SK-N-SH treated with all-trans-retinoic acid at 6 μM for 48 hours (cell line): ENCODE measurements at regions not wholly inside any gene's neighbourhood (a gene's known extent, or its start where the extent isn't known, plus 50 kb on each side); places are given as distances from the start of the nearest gene placed in this dataset.

ENCODE experiments used
- ATAC-seq: fragments of 200-7000 bp; cut with Tn5 transposase; 3 replicates; pipeline ENCODE4 v1.9.1; 2020; ENCODE audit warnings: mild to moderate bottlenecking, moderate library complexity
- ARNTL ChIP-seq: fragments of 450-650 bp; formaldehyde crosslinking; IDR thresholded peaks from 2 replicates; pipeline ENCODE4 v1.5.0; 2020; ENCODE audit warnings: low read depth, mild to moderate bottlenecking, moderate library complexity, borderline replicate concordance
- BACH2 ChIP-seq: fragments of 250-450 bp; sonication (Bioruptor Pico); IDR thresholded peaks from 2 replicates; pipeline ENCODE4 v1.9.0; 2021; ENCODE audit warnings: mild to moderate bottlenecking, borderline replicate concordance
- CREB5 ChIP-seq: fragments of 250-450 bp; sonication (Bioruptor Pico); IDR thresholded peaks from 2 replicates; pipeline ENCODE4 v1.5.1; 2020; ENCODE audit warnings: low read depth, mild to moderate bottlenecking, moderate library complexity
- CSDC2 ChIP-seq: fragments of 250-450 bp; sonication (Bioruptor Pico); IDR thresholded peaks from 2 replicates; pipeline ENCODE4 v1.5.0; 2020; ENCODE audit warnings: mild to moderate bottlenecking, moderate library complexity
- CSRNP3 ChIP-seq: fragments of 250-450 bp; sonication (Bioruptor Pico); IDR thresholded peaks from 2 replicates; pipeline ENCODE4 v1.5.1; 2021; ENCODE audit warnings: mild to moderate bottlenecking, moderate library complexity
- ESRRG ChIP-seq: fragments of 250-450 bp; sonication (Bioruptor Pico); IDR thresholded peaks from 2 replicates; pipeline ENCODE4 v1.6.1; 2021; ENCODE audit warnings: mild to moderate bottlenecking
- ISL1 ChIP-seq: fragments of 250-450 bp; sonication (Bioruptor Pico); IDR thresholded peaks from 2 replicates; pipeline ENCODE4 v2.1.2; 2022; ENCODE audit warnings: mild to moderate bottlenecking, moderate library complexity
- OSR1 ChIP-seq: fragments of 250-450 bp; sonication (Bioruptor Pico); IDR thresholded peaks from 2 replicates; pipeline ENCODE4 v1.8.0; 2022; ENCODE audit warnings: moderate library complexity, mild to moderate bottlenecking, inconsistent platforms
- PATZ1 ChIP-seq: fragments of 250-450 bp; sonication (Bioruptor Pico); IDR thresholded peaks from 2 replicates; pipeline ENCODE4 v1.8.0; 2020; ENCODE audit warnings: mild to moderate bottlenecking, moderate library complexity, borderline replicate concordance
- POU6F1 ChIP-seq: fragments of 250-450 bp; sonication (Bioruptor Pico); IDR thresholded peaks from 2 replicates; pipeline ENCODE4 v1.8.0; 2021; ENCODE audit warnings: low read depth, mild to moderate bottlenecking, moderate library complexity, borderline replicate concordance
- PPARA ChIP-seq: fragments of 250-450 bp; sonication (Bioruptor Pico); IDR thresholded peaks from 2 replicates; pipeline ENCODE4 v1.5.0; 2020; ENCODE audit warnings: mild to moderate bottlenecking, borderline replicate concordance
- RARB ChIP-seq: fragments of 250-450 bp; sonication (Bioruptor Pico); IDR thresholded peaks from 2 replicates; pipeline ENCODE4 v1.8.0; 2021; ENCODE audit warnings: mild to moderate bottlenecking, moderate library complexity
- SNAI2 ChIP-seq: fragments of 250-450 bp; sonication (Bioruptor Pico); IDR thresholded peaks from 2 replicates; pipeline ENCODE4 v1.5.0; 2020; ENCODE audit warnings: mild to moderate bottlenecking, moderate library complexity
- TCF4 ChIP-seq: fragments of 250-450 bp; sonication (Bioruptor Pico); IDR thresholded peaks from 2 replicates; pipeline ENCODE4 v1.8.0; 2021; ENCODE audit warnings: mild to moderate bottlenecking, moderate library complexity, borderline replicate concordance
- TOX ChIP-seq: fragments of 250-450 bp; sonication (Bioruptor Pico); IDR thresholded peaks from 2 replicates; pipeline ENCODE4 v1.8.0; 2021; ENCODE audit warnings: mild to moderate bottlenecking, moderate library complexity, borderline replicate concordance
- TSHZ2 ChIP-seq: fragments of 250-450 bp; sonication (Bioruptor Pico); IDR thresholded peaks from 2 replicates; pipeline ENCODE4 v1.5.0; 2020; ENCODE audit warnings: mild to moderate bottlenecking, moderate library complexity
- ZC3H10 ChIP-seq: fragments of 250-450 bp; sonication (Bioruptor Pico); IDR thresholded peaks from 2 replicates; pipeline ENCODE4 v1.5.1; 2021; ENCODE audit warnings: mild to moderate bottlenecking, moderate library complexity
- ZFP3 ChIP-seq: fragments of 250-450 bp; sonication (Bioruptor Pico); IDR thresholded peaks from 2 replicates; pipeline ENCODE4 v1.5.0; 2020; ENCODE audit warnings: mild to moderate bottlenecking, moderate library complexity
- ZFP30 ChIP-seq: fragments of 450-650 bp; formaldehyde crosslinking; IDR thresholded peaks from 2 replicates; pipeline ENCODE4 v1.5.0; 2022; ENCODE audit warnings: mild to moderate bottlenecking, moderate library complexity
- ZNF565 ChIP-seq: fragments of 450-650 bp; formaldehyde crosslinking; conservative IDR thresholded peaks from 2 replicates; pipeline ENCODE4 v1.5.0; 2020; ENCODE audit warnings: low read depth, mild to moderate bottlenecking, moderate library complexity
- ZNF70 ChIP-seq: fragments of 450-650 bp; formaldehyde crosslinking; IDR thresholded peaks from 2 replicates; pipeline ENCODE4 v1.5.0; 2020; ENCODE audit warnings: mild to moderate bottlenecking, moderate library complexity

GRCh38 chrX:40871385-40872082 is 136.2 kb upstream of the MED14 start:
- peak; percentile 53 for ATAC-seq
- TF ChIP-seq ISL1 (no peak), CREB5 (CRISPR knock-in tag) (no peak), OSR1 (CRISPR knock-in tag) (no peak), PATZ1 (CRISPR knock-in tag) (no peak), SNAI2 (CRISPR knock-in tag) (no peak), TSHZ2 (CRISPR knock-in tag) (no peak), PPARA (CRISPR knock-in tag) (no peak), ZFP30 (CRISPR knock-in tag) (no peak), CSRNP3 (CRISPR knock-in tag) (no peak), ZNF565 (CRISPR knock-in tag) (no peak), ZFP3 (CRISPR knock-in tag) (no peak), RARB (CRISPR knock-in tag) (no peak), POU6F1 (CRISPR knock-in tag) (no peak), ZNF70 (CRISPR knock-in tag) (no peak), CSDC2 (no peak), TOX (no peak), ESRRG (no peak), TCF4 (CRISPR knock-in tag) (no peak), ZC3H10 (CRISPR knock-in tag) (no peak), ARNTL (no peak)

GRCh38 chrX:40872351-40872750 is 137.0 kb upstream of the MED14 start:
- TF ChIP-seq PATZ1 (CRISPR knock-in tag): no peak

GRCh38 chrX:40875476-40875875 is 140.1 kb upstream of the MED14 start:
- no peak for ATAC-seq
- no peak for TF ChIP-seq OSR1 (CRISPR knock-in tag)
- no peak for TF ChIP-seq BACH2
- no peak for TF ChIP-seq TCF4 (CRISPR knock-in tag)
- no peak for TF ChIP-seq ZC3H10 (CRISPR knock-in tag)
- no peak for TF ChIP-seq ARNTL
- TF ChIP-seq TSHZ2 (CRISPR knock-in tag): no peak
- TF ChIP-seq ISL1: no peak
- no peak for TF ChIP-seq PATZ1 (CRISPR knock-in tag)
- TF ChIP-seq PPARA (CRISPR knock-in tag): no peak

More at GRCh38 chrX:40872351-40872750, 137.0 kb upstream of the MED14 start:
- ATAC-seq: no peak
